CD4-positive, alpha-beta T cell (primary cell): ENCODE measurements at regions not wholly inside any gene's neighbourhood (a gene's known extent, or its start where the extent isn't known, plus 50 kb on each side); places are given as distances from the start of the nearest gene placed in this dataset.

Experiments used
- ATAC-seq: fragments of 200-7000 bp; cut with Tn5 transposase; one replicate; pipeline ENCODE4 v1.10.0; 2022; ENCODE audit warnings: mild to moderate bottlenecking; ENCODE audit not compliant: poor library complexity
- CTCF ChIA-PET: fragments of 350-600 bp; sonication (Branson Sonifier 250); formaldehyde crosslinking; loops from one replicate; lab custom pipeline; 2021; ENCODE audit warnings: antibody characterized with exemption, inconsistent platforms; lab: Charles Lee
- POLR2A ChIA-PET: fragments of 350-600 bp; sonication (Branson Sonifier 250); formaldehyde crosslinking; loops from one replicate; lab custom pipeline; 2021; ENCODE audit warnings: antibody characterized with exemption, inconsistent platforms; lab: Charles Lee
- DNase-seq, 14 experiments: peaks; one replicate each; pipeline ENCODE4 v3.0.0-alpha.2; 2013 to 2020; ENCODE audit warnings: mixed read lengths in 2 of 14
- H3K27ac ChIP-seq, 2 donors: one replicate each; pipeline versions ENCODE4 v1.5.1 to v1.7.0; 2013; ENCODE audit warnings: low read length in 2 of 2, low read depth in 1 of 2, mild to moderate bottlenecking in 1 of 2
- H3K27me3 ChIP-seq, 2 experiments: 1 replicate in 1 of 2; 2 replicates in 1 of 2; pipeline versions ENCODE4 v1.6.1 to v1.7.0; 2013; ENCODE audit warnings: low read length in 2 of 2, control low read depth in 1 of 2, mild to moderate bottlenecking in 1 of 2, moderate library complexity in 1 of 2; ENCODE audit not compliant: insufficient read depth in 2 of 2, control insufficient read depth in 1 of 2
- H3K36me3 ChIP-seq: one replicate; pipeline ENCODE4 v1.6.1; 2013; ENCODE audit warnings: low read length, control low read depth; ENCODE audit not compliant: insufficient read depth
- H3K4me1 ChIP-seq: one replicate; pipeline ENCODE4 v1.6.1; 2013; ENCODE audit warnings: low read length, control low read depth; ENCODE audit not compliant: insufficient read depth
- H3K4me3 ChIP-seq: one replicate; pipeline ENCODE4 v1.5.1; 2013; ENCODE audit warnings: mild to moderate bottlenecking, low read length, moderate library complexity
- H3K9me3 ChIP-seq, 2 experiments: 1 replicate in 1 of 2; 2 replicates in 1 of 2; pipeline versions ENCODE4 v1.6.1 to v1.7.0; 2013; ENCODE audit warnings: low read length in 2 of 2, mild to moderate bottlenecking in 2 of 2, control low read depth in 1 of 2, moderate library complexity in 1 of 2; ENCODE audit not compliant: control insufficient read depth in 1 of 2, insufficient read depth in 1 of 2
- H3K27ac Mint-ChIP-seq: one replicate; pipeline ENCODE4 v1.8.0; 2020; ENCODE audit warnings: mixed read lengths
- H3K27me3 Mint-ChIP-seq: one replicate; pipeline ENCODE4 v1.8.0; 2021; ENCODE audit warnings: mixed read lengths
- H3K36me3 Mint-ChIP-seq: one replicate; pipeline ENCODE4 v1.8.0; 2021; ENCODE audit warnings: low read depth, mixed read lengths
- H3K4me1 Mint-ChIP-seq: one replicate; pipeline ENCODE4 v1.8.0; 2021; ENCODE audit warnings: low read depth, mixed read lengths
- H3K4me3 Mint-ChIP-seq: one replicate; pipeline ENCODE4 v1.8.0; 2020; ENCODE audit warnings: mild to moderate bottlenecking, mixed read lengths
- H3K9me3 Mint-ChIP-seq: one replicate; pipeline ENCODE4 v1.8.0; 2020; ENCODE audit warnings: mixed read lengths
- intact Hi-C, 2 experiments: fragments of 100-400 bp; cut with DNase I in 1 of 2; cut with micrococcal nuclease in 1 of 2; formaldehyde crosslinking; loops; one replicate each; pipeline versions ENCODE4 v1.15.1 to v1.9.0; 2023 to 2025; cut with DNase I, micrococcal nuclease
- TF ChIP-seq, protein P1 (sequence below): fragments of 200-600 bp; IDR thresholded peaks from one replicate; pipeline ENCODE4 v1.8.0; 2022; ENCODE audit warnings: antibody characterized with exemption, mild to moderate bottlenecking

DNA sequence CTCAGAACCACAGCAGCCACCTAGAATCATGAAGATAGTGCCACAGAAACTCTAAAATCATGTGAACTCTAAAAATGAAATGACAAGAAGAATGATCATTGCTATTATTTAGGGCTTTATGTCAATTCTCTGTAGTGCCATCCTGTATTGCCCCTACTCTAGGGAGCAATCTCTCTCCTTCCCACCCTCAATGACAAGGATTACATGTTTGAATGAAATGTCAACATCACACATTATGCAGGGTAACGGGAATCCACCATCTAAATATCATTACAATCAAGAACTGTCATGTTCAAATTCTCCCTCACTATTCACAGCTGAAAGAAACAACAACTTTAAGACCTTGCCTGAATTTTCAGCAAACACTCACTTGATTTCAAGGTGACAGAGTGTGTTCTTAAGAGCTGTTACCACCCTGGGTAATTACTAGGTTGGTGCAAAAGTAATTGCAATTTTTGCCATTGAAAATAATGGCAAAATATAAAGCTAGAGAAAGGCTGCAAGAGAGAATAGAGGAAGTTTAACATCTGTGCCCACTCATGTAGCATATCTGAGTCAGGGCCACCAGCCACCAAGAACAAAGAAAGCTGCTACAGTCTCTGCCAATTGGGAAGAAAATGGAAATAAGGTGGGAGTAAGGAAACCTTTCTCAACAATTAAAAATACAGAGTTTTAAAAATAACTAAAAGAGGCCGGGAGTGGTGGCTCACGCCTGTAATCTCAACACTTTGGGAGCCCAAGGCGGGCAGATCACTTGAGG, 112.8 kb upstream of the PSMD7 start:
- peaks cover 0 to 2% of the 10 kb centered on the region in 2 experiments for H3K27me3 ChIP-seq
- no peaks in the 10 kb centered on the region for H3K36me3 ChIP-seq
- H3K9me3 ChIP-seq: peaks cover 4 to 7% of the 10 kb centered on the region in 2 experiments
- intact Hi-C loops: loop anchor here in 1 of 2 experiments (10.0 kb wide), 1 partner anchor 59 kb away; no protein-coding TSS in a partner anchor
- H3K4me3 ChIP-seq: no peak overlapping the region
- no peaks in the 10 kb centered on the region for H3K36me3 Mint-ChIP-seq
- TF ChIP-seq, protein P1, sequence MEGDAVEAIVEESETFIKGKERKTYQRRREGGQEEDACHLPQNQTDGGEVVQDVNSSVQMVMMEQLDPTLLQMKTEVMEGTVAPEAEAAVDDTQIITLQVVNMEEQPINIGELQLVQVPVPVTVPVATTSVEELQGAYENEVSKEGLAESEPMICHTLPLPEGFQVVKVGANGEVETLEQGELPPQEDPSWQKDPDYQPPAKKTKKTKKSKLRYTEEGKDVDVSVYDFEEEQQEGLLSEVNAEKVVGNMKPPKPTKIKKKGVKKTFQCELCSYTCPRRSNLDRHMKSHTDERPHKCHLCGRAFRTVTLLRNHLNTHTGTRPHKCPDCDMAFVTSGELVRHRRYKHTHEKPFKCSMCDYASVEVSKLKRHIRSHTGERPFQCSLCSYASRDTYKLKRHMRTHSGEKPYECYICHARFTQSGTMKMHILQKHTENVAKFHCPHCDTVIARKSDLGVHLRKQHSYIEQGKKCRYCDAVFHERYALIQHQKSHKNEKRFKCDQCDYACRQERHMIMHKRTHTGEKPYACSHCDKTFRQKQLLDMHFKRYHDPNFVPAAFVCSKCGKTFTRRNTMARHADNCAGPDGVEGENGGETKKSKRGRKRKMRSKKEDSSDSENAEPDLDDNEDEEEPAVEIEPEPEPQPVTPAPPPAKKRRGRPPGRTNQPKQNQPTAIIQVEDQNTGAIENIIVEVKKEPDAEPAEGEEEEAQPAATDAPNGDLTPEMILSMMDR: no peak
- H3K4me1 ChIP-seq: no peaks in the 10 kb centered on the region
- H3K27me3 Mint-ChIP-seq: peaks cover 24% of the 10 kb centered on the region
- no peak overlapping the region for H3K27ac Mint-ChIP-seq
- H3K4me1 Mint-ChIP-seq: no peaks in the 10 kb centered on the region
- ATAC-seq: no peak
- H3K9me3 Mint-ChIP-seq: peaks cover 10% of the 10 kb centered on the region
- no peak overlapping the region for H3K27ac ChIP-seq
- ChIA-PET POLR2A (no interaction called here), CTCF (no interaction called here)
- no peak overlapping the region for H3K4me3 Mint-ChIP-seq
- no peak for DNase-seq

DNA sequence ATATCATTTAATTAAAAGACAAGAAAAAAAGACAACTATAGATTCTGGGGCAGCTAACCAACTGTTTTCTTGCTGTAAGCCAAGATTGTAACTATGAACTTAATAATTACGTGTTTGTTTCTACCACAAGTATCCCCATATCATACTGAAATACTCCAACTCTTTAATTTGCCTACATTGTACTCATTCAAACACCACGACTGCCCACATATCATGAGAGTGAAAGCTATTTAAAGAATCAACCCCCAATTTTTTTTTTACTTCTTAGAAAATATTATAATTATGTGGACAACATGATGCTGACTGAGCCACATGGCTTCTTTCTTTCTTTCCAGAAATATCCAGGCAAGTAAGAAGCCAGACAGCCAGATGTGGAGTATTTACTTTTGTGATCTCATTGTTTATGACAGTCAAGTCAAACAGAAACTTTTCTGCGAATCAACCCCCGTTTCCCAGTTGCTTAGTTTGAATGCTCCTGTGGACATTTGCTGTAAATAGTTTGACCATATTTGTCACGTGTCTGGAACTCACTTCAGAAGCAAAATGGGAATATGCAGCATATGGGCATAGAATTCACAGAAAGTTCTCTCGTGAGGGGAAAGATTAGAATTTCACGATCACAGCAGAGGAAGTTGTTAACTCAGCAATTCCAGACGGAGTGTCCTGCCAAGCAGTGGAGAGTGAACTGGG, 126.8 kb upstream of the PSMD7 start:
- H3K9me3 ChIP-seq: no peaks in the 10 kb centered on the region
- ChIA-PET CTCF (no interaction called here), POLR2A (no interaction called here)
- peaks cover 2% of the 10 kb centered on the region for H3K9me3 Mint-ChIP-seq
- H3K4me1 ChIP-seq: no peaks in the 10 kb centered on the region
- no peak for ATAC-seq
- H3K4me1 Mint-ChIP-seq: no peaks in the 10 kb centered on the region
- intact Hi-C loops: no loop called here
- H3K4me3 Mint-ChIP-seq: no peak overlapping the region
- H3K27ac Mint-ChIP-seq: no peak overlapping the region
- H3K4me3 ChIP-seq: no peak overlapping the region
- DNase-seq: no peak
- H3K36me3 Mint-ChIP-seq: no peaks in the 10 kb centered on the region
- TF ChIP-seq, protein P1: no peak
- H3K27ac ChIP-seq: no peak overlapping the region
- peaks cover 2% of the 10 kb centered on the region for H3K27me3 Mint-ChIP-seq
- no peaks in the 10 kb centered on the region for H3K27me3 ChIP-seq
- H3K36me3 ChIP-seq: no peaks in the 10 kb centered on the region

DNA sequence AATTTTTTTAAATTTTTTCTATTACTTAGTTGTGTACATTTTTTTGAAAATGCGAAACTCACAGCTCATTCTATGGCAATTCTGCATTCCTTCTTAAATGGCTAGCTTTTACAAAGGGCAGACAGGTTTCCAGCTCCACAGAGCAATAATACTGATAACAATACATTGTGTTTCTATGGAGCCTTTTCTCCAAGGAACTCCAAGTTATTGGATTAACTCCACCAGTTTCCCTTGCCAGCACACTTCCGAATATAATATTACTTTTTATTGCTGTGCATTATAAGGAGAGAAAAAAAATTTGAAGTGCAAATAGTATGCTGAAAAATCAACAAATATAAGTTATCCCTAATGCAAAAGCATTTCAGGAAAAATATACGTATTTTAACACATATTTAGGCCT, 127.5 kb upstream of the PSMD7 start:
- ChIA-PET CTCF (no interaction called here), POLR2A (no interaction called here)
- no peaks in the 10 kb centered on the region for H3K36me3 Mint-ChIP-seq
- peaks cover 2% of the 10 kb centered on the region for H3K9me3 Mint-ChIP-seq
- intact Hi-C loops: no loop called here
- Histone ChIP-seq H3K9me3 (no peaks in the 10 kb centered on the region), H3K27ac (no peak overlapping the region), H3K27me3 (no peaks in the 10 kb centered on the region), H3K4me1 (no peaks in the 10 kb centered on the region), H3K4me3 (no peak overlapping the region), H3K36me3 (no peaks in the 10 kb centered on the region)
- no peak for DNase-seq
- TF ChIP-seq, protein P1: no peak
- H3K27ac Mint-ChIP-seq: no peak overlapping the region
- H3K27me3 Mint-ChIP-seq: no peaks in the 10 kb centered on the region
- no peaks in the 10 kb centered on the region for H3K4me1 Mint-ChIP-seq
- ATAC-seq: no peak
- no peak overlapping the region for H3K4me3 Mint-ChIP-seq
